HG02885 (cell line): ENCODE measurements at regions not wholly inside any gene's neighbourhood (a gene's known extent, or its start where the extent isn't known, plus 50 kb on each side); places are given as distances from the start of the nearest gene placed in this dataset.

ENCODE experiments used
- ATAC-seq: cut with Tn5 transposase; IDR thresholded peaks from one replicate; pipeline ENCODE4 v1.9.1; 2021; ENCODE audit warnings: mild to moderate bottlenecking; ENCODE audit not compliant: unreplicated experiment, poor library complexity

DNA sequence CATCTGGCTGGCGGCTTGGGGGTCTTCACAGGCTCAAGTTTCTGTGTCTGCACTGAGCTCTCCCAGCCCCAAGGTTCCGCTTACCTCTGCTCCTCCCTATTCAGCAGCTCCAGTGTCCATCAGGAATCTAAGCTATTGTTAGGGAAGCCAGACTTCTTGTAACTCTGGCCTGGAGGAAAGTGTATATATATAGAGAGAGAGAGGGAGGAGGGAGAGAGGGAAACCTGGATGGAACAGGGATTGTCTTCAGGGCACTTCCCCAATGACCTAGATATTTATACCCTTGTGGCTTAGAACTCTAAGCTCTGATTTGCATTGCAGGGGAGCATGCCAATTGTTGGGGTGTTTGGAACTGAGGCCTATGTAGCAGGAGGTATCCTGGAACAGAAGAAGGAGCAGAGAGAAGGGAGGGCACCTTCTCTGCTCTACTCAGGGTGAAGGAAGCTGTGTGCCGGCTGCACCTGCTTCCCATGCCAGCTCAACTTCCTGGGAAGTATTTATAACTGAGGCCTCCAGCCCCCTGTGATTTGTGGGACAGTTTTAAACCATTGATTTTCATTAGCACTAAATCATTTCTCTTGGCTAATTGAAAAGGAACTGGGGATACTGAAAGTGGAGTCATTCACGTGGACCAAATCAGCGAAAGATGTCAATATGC lies 70.9 kb downstream of the NAV1 start:
- no peak for ATAC-seq

DNA sequence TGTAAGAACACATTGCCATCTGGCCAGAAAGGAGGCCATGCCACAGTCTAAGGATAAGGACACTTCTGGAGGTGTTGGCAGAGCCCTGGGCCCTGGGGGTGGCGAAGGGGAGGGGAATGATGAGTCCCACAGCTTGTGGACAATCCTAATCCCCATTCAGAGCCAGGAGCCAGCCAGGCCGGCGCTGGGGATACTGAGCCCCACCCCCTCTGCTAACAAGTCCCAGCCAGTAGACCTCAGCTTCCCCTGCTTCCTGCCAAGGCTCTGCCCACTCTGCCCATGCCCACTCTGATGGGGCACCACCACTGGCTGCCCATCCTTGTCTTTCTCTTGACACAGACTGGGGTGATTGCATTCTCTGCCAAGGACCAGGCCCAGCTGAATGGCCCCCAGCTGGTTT lies 71.9 kb downstream of the NAV1 start:
- no peak for ATAC-seq

DNA sequence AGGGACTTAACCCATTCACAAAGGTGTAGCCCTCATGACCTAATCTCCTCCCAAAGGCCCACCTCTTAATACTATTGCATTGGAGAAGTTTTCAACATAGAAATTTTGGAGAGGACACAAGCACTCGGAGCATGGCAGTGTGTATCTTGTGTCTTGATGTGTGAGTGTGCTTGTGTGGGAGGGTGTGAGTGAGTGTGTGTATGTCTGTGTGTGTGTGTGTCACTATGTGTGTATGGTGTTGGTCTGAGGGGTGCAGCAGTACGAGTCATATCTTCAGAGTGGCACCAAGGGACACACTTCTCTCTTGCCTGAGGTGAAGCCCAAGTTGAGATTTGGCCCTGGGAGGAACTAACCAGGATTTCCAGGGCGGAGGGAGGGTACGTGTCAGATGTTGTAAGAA lies 73.7 kb downstream of the NAV1 start:
- ATAC-seq = no peak

DNA sequence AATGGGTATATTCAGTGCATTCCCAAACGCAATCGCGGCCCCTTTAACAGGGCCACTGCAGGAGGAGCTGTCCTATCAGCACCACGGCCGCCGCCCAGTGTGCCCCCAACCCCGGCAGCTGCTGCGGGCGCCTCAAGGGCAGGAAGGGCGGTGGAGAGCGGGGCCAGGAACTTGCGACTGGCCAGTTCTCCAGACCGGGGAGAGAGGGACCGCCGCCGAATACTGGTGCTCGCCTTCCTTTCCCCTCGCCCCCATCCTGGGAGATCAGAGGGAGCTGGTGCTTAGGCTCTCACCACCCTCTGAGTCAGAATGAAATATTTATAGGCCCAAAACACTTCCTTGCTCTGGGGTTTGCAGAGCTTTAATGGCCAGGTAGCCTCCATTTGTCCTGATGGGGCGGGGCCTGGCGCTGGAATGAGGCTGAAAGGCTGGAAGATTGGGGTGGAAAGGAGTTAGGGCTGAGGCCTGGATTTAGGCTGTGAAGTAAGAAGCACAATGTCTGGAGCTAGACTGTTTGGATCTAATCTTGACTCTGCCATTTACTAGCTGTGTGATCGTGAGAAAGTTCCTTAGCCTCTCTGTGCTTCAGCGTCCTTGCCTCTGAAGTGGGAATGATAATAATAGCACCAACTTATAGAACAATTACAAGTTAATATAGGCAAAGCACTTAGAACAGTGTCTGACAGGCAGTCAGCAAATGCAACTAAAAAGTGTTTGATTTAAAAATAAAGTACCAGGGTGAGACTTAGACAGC lies 75.5 kb downstream of the NAV1 start:
- no peak for ATAC-seq

DNA sequence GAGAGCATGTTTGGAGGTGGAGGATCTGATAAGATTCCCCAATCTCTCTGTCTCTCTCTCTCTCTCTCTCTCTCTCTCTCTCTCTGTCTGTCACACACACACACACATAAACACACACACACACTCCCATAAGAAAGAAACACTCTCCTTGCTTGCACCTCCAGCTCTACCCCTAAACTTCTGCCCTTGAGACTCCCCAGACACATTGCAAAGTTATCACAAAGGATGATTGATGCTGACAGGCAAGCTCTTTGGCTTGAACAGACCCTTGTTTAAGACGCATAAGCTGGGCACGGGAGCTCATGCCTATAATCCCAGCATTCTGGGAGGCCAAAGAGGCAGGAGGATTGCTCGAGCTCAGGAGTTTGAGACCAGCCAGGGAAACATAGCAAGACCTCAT lies 78.2 kb downstream of the NAV1 start:
- ATAC-seq = no peak

DNA sequence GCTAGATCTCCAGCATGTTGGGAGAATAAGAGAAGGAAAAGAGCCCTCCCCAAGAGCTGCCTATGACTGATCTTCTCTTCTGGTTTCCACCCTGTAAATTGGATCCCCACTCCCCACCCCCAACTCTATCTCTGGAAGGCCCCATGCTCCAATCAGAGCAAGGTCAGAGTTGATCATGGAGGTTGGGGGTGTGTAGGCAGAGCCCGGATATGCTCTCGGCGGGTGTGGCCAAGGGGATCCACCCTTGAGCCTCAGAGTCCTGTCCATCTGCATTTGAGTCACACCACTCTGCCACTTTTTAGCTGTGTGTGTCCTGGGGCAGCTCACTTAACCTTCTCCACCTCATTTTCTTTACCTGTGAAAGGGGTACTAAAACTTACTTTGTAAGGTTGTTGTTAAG lies 79.5 kb downstream of the NAV1 start:
- no peak for ATAC-seq

DNA sequence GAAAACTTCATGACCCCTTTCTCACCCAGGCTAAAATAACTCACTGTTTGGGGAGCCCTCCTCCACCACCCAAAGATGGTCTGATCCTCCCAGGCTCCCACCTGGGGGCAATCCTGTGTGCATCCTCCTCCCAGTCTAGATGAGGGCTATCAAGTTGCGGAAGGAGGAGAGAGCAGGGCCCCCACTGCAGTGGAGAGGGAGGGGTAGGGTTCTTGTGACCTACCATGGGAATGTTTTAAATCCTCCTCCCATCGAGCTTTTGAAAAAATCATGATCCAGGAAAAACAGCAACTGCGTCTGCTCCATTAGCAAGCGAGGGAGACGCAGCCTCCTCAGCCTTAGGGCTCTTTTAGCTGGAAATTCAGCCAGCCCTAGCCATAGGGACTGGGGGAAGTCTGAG lies 80.0 kb downstream of the NAV1 start:
- ATAC-seq = no peak

DNA sequence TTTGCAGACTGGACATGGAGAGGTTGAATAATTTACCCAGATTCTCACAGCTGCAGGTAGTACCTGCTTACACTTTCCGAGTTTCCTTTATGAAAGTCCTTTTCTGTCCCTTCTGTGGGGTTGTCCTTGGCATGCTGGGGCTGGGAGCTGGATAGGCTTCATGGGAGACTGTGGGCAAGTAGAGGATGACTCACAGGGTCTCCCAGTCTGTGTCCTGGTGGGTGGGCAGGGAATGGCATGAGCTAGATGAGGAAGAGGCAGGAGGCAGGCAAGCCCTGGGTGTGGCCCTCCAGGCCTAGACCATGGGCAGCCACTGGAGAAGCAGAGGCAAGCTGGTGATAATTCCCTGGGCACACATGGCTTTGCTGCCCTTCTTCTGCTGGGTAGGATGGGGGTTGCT lies 80.6 kb downstream of the NAV1 start:
- no peak for ATAC-seq

DNA sequence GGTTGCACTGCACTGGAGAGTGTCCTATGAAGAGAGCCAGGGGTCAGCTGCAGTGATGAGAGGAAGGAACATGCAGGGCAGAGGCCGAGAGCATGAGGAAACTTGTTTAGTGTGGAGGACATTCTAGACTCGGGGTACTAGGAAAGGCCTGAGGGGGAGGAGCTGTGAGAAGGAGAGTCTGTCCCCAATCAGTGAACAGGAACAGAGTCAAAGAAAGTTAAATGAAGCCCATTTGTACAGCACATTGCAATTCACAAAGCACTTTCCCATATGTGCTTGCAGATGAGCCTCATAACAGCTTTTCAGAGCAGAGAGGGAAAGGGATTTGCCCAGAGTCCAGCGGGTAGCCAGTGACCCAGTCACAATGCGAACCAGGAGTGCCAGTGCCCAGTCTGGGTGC lies 83.4 kb downstream of the NAV1 start:
- ATAC-seq = no peak

DNA sequence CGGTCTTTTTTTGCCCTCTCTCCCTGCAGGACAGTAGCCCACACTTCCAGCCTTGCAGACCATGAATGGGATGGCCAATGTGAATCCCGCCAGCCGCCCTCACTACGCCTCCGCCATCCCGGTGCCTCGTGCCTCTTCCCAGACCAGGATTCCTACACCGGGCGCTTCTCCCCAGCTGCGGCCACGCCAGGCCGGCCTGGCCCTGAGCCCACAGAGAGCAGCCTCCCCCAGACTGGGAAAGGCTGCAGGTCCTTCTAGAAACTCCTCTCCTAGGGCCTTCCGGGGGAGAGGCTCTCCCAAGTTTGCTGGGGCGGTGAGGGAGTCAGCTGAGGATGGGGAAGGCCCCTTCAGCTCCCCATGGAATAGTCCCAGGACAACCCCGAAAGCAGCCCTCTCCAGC lies 83.9 kb downstream of the NAV1 start:
- no peak for ATAC-seq

DNA sequence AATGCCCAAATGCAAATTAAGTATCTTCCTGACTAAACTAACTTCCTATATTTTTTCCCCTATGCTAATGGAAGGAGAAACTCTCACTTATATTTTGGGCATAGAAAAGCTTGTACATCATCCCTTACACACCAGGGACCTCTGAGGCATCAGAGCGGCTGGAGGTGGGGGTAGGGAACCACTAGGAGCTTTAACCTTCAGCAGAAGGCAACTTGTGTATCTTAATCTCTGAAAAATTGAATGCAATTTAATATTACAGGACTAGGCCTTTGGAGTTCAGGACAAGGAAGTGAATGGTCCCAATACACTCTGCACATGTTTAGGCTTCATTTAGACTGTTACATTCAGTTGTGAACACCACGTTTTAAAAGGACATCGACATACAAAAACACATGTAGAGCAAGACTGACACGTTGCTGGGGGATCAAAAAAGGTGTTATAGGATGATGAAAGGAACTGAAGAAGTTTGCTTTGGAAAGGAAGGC lies 85.9 kb downstream of the NAV1 start:
- ATAC-seq = no peak

DNA sequence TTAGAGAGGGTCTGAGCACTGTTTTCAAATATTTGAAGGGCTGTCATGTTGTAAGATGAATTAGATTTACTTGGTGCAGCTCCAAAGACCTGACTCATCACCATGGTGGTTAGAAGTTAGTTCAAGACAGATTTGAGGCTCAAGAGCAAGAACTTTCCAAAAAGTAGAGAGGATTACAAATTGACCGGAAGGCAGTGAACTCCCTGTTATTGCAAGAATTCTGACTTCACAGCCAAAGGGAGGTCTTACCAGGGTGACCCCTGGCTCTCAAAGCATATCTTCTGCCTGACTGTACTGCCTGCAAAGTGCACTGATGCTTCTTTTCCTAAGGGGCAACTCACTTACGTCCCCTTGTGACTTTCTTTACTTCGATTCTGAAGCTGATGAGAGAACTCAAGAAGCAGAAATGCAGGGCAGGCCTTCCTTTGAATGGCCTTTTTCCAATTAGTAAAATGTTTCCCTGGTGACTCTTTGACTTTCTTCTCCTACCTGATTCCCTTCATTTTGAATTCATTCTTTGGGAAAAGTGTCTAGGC lies 86.4 kb downstream of the NAV1 start:
- ATAC-seq = no peak

DNA sequence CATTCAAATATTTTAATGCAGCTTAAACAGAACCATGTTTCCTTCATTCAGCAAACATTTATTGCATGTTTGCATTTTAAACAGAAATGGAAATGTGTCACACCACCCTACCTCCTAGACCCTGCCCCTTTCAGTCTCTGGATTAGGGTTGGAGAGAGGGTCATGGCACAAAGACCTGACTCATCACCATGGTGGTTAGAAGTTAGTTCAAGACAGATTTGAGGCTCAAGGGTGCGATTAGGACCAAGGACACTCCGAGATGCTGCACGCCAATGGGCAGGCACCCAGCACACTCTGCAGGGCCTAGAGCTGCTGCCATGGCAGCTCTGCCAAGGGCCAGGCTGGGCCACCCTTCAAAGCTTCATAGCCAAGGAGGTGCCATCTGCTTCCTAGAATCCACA lies 86.9 kb downstream of the NAV1 start:
- no peak for ATAC-seq

DNA sequence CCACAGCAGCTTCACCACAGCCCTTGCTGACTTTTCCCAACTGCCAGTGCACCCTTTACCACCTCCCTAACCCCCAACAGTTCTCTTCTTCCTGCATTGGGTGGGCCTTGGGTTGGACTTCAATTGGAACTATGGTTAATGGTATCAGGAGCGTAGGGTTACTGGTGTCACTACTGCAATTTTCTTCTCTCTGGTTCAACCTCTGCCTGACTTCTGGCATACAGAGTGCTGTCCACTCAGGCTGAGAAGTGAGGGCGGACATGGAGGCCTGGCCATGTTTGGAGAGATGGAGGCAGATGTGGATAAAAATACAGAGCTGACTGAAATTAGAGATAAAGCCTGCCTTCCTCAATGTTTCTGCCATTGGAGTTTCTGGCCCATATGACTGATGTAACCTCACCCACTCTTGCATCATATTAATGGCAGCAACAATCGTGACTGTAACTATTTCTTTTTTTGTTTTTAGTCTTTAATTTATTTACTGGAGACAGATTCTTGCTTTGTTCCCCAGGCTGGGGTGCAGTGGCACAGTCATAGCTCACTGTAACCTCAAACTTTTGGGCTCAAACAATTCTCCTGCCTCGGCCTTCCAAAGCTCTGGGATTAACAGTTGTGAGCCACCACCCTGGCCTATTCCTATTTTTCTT lies 87.8 kb downstream of the NAV1 start:
- ATAC-seq = no peak

DNA sequence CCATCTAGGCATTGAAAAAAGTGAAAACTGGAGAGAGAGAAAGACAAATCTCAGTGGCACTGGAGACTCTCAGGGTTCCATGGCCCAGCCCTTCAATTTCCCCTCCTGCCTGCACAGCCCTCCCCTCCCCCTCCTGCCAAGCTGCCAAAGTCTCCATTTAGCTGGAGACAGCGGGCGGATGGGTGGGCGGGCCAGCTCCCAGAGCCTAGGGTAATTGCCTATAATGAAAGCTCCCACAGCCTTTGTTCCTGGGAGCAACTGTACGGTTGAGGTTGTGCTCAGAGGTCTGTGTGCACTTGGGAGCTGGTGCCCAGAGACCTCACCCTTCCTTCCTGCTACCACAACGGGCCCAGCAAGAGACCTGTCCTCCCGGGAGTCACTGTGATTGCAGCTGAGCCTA lies 89.6 kb downstream of the NAV1 start:
- ATAC-seq = no peak

DNA sequence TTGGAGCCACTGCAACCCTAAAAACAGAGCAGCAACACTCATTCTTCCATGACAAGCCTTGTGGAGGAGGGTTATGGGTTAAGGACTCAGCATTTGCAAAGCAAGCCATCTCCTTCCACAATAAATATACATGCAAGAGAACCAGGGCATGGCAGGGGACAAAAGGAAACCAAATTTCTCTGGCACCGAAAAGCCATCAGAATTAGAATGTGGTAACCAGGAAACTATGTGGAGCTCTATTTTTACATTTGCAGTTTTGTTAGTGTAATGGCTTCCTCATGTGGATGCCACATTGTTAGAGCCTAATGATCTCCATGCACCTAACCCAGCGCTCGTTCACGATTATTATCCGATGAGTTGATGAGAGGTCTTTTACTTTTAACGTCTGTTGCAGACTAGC lies 91.7 kb downstream of the NAV1 start:
- no peak for ATAC-seq

DNA sequence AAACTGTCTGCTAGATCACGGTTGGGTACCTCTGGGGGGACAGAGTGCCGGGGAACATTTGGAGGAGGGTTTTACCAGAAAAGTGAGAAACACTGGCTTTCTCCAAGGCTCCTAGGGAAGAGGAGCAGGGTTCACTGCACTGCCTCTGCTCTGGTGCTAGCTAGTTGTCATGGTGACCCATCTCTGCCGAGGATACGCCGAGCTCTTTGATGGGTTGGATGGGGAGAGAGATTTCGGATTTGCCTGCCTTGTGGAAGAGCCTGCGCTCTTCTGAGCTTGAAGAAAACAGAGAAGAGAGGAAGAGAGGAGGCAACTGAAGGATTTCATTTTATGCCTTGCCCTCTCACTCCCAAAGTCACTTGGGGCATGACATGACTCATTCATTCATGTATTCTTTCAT lies 92.1 kb downstream of the NAV1 start:
- no peak for ATAC-seq

DNA sequence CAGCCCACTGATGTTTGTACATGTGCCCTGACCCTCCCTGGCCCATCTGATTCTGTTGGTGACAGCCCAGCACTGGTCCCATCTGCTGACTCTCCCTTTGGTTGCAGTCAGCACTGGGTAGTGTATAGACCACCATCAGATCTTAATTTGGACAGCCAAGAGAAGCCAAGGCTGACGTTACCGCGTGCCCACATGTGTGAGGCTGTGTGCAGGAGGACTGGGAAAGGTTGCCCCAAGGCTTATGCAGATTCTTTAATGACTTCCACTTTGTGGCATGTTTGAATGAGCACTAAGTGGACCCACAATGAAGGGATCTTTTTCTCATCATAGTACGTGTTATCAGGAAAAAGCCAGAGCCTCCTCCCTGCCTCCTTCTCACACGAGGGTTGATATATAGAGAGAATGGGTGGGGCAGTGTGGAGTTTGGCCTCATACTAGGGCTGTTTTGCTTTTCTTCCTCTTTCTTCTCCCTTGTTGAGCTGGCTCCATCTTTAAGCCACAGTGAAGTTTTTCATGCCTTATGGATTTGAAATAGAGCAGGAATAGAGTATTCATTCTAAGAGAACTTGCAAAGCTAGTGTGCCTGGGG lies 93.5 kb downstream of the NAV1 start:
- no peak for ATAC-seq

DNA sequence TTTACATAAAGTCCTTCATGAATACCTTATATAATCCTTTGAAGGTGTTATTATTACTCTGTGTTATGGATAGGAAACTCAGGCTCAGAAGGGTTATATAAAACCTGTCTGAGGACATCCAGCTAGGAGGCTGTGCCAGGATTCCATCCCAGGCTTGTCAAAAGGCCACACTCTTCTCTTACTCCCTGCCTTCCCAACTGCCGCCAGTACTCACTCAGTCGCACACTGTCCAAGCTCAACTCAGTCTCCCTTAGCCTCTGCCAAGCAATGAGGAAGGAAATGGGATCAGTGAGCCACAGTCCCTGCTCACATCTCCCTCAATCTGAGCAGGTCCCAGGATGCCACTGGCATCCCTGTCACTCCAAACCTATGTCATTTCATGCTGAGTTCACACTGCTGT lies 94.4 kb downstream of the NAV1 start:
- ATAC-seq = no peak

DNA sequence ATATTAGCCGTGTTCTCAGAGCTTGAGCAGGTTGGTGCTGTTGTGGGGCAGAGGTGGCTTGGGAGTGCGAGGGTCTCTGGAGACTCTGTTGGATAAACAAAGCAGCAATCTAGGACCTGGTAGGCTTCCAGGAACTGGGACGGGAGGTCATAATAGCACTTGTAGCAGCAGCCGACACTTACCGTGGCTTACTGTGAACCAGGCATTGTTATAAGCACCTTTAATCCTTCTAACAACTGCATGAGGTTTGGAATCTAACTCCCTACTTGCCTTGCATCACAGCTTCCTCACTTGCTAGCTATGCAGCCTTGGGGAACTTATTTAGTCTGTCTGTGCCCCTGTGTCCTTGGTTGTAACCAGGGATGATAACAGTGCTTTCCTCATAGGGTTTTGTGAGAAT lies 94.9 kb downstream of the NAV1 start:
- no peak for ATAC-seq

DNA sequence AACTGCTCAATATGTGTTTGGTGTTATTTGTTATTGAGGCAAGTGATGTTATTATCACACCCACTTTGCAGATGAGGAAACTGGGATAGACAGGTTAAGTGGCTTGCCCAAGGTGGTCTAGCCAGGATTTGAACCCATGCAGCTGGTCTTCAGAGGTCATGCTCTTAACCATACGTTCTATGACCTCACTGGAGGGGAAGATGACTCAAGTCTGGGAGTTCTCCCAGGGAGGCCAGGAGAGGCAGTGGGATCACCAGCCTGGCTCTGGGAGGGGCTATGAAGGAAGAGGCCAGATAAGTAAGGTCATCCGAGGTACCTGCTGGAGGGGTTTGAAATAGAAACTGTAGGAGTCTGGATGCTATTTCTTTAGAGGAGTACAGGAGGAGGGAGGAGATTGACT lies 95.3 kb downstream of the NAV1 start:
- ATAC-seq = no peak
